ENCODE measurements at regions not wholly inside any gene's neighbourhood (a gene's known extent, or its start where the extent isn't known, plus 50 kb on each side); places are given as distances from the start of the nearest gene placed in this dataset.

GRCh38 chr4:160350944-160351343 is 1248.1 kb downstream of the RAPGEF2 start:
- no peak for TF ChIP-seq CTCF (IDR thresholded peaks at IDR 0.05; ENCODE audit: low read length)
- TF ChIP-seq EZH2phosphoT487 (IDR thresholded peaks at IDR 0.05; ENCODE audit: low read length): no peak

All from MM.1S (cell line).